ENCODE measurements at regions not wholly inside any gene's neighbourhood (a gene's known extent, or its start where the extent isn't known, plus 50 kb on each side); places are given as distances from the start of the nearest gene placed in this dataset.

DNA sequence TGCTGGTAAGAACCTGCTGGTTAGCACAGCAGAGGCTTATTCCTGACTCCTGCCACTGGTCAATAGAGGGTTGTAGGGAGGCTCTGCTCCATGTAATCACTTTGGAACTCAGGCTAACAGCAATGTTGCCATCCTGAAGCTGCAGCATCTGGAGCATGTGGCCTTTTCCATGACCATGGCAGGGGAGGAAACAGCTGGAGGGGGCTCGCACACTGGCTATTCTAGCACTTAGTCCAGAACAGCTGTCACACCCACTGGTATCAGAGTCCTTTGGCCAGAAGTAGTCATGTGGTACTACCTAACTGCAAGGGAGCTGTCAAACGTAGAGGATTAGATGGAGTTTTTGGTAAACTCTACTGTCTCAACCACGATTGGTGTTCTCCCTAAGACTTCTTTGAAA, 450.0 kb downstream of the RPS24 start:
- Mint-ChIP-seq H3K9me3 (ENCODE audit: low read depth) (no peaks in the 10 kb centered on the region), H3K36me3 (ENCODE audit: low read depth) (no peaks in the 10 kb centered on the region), H3K4me1 (no peaks in the 10 kb centered on the region), H3K4me3 (no peak overlapping the region), H3K27me3 (peaks cover 15% of the 10 kb centered on the region), H3K27ac (no peak overlapping the region)
- intact Hi-C loops (cut with DNase I, micrococcal nuclease) = no loop called here
- no peak for DNase-seq
- CTCF ChIA-PET = no interaction called here
- ATAC-seq = no peak
- POLR2A ChIA-PET = no interaction called here

DNA sequence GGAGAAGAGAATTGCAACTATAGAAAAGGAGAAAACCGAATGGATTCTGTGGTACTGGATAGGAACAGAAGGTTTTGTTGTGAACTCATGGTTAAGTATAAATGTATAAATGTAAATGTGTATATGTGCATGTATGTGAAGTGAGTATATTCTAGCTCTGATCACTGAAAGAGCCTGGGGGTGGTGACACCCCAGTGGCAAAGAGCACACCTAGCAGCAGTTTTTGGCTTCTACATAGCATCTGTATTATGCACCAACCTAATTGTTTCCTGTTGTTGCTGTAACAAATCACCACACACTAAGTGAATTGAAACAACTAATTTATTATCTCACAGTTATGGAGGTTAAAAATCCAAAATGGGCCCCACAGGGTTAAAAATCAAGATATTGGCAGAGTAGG, 455.4 kb downstream of the RPS24 start:
- H3K4me1 Mint-ChIP-seq = no peaks in the 10 kb centered on the region
- peaks cover 26% of the 10 kb centered on the region for H3K27me3 Mint-ChIP-seq
- no peak overlapping the region for H3K4me3 Mint-ChIP-seq
- ChIA-PET POLR2A (no interaction called here), CTCF (no interaction called here)
- intact Hi-C loops (cut with DNase I, micrococcal nuclease) = no loop called here
- no peak for ATAC-seq
- peaks cover 23% of the 10 kb centered on the region for H3K9me3 Mint-ChIP-seq (ENCODE audit: low read depth)
- H3K36me3 Mint-ChIP-seq (ENCODE audit: low read depth) = peaks cover 4% of the 10 kb centered on the region
- no peak for DNase-seq
- no peak overlapping the region for H3K27ac Mint-ChIP-seq

DNA sequence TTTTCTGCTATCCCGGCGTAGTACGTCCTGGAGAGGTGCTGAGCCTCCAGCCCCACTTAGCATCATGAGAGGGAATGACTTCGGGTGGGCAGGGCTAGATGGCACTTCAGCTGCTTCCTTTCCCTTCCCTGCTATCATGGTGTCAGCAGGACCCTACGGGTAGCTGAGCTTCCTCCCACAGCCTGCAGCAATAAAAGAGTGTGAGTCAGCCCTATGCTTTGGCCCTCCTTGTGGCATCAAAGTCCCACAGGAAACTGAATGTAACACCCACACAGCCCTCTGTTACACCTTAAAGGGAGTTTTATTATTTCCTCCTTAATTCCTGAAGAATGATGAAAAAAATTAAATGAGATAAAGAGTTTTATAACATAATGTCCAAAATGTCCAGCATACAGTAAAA, 458.1 kb downstream of the RPS24 start:
- no peak overlapping the region for H3K4me3 Mint-ChIP-seq
- POLR2A ChIA-PET = no interaction called here
- CTCF ChIA-PET = no interaction called here
- H3K27ac Mint-ChIP-seq = no peak overlapping the region
- H3K4me1 Mint-ChIP-seq = no peaks in the 10 kb centered on the region
- peaks cover 23% of the 10 kb centered on the region for H3K9me3 Mint-ChIP-seq (ENCODE audit: low read depth)
- peaks cover 4% of the 10 kb centered on the region for H3K36me3 Mint-ChIP-seq (ENCODE audit: low read depth)
- peaks cover 26% of the 10 kb centered on the region for H3K27me3 Mint-ChIP-seq
- intact Hi-C loops (cut with DNase I, micrococcal nuclease) = no loop called here
- DNase-seq = no peak
- ATAC-seq = no peak

DNA sequence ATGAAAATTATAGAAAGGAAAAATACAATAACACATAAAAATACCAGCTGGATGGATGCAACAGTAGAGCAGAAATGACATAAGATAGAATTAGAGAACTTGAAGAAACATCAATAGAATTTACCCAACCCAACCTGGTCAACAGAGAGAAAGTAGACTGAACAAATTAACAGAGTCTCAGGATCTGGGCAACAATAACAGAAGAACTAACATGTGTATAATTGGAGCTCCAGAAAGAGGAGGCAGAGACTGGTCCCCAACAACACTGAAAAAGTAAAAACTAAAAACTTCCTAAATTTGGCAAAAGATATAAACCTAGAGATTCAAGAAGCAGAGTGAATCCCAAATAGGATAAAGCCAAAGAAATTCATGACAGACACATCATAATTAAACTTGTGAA, 458.8 kb downstream of the RPS24 start:
- ChIA-PET POLR2A (no interaction called here), CTCF (no interaction called here)
- no peak for DNase-seq
- intact Hi-C loops (cut with DNase I, micrococcal nuclease) = no loop called here
- H3K4me1 Mint-ChIP-seq = no peaks in the 10 kb centered on the region
- no peak overlapping the region for H3K4me3 Mint-ChIP-seq
- H3K27ac Mint-ChIP-seq = no peak overlapping the region
- H3K36me3 Mint-ChIP-seq (ENCODE audit: low read depth) = peaks cover 4% of the 10 kb centered on the region
- H3K9me3 Mint-ChIP-seq (ENCODE audit: low read depth) = peaks cover 23% of the 10 kb centered on the region
- H3K27me3 Mint-ChIP-seq = peaks cover 23% of the 10 kb centered on the region
- no peak for ATAC-seq

DNA sequence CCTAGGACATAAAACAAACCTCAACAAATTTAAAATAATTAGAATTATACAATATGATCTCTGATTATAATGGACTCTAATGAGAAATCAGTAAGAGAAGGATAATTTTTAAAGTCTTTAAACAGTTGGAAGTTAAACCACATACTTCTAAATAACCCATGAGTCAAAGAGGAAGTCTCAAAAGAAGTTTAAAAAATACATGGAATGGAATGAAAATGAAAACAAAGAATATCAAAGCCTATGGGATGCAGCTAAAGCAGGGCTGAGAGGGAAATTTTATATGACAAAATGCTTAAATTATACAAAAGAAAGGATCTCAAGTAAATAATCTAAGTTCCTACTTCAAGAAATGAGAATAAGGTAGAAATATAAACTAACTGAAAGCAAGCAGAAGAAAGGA, 460.5 kb downstream of the RPS24 start:
- DNase-seq (no peak), ATAC-seq (no peak)
- Mint-ChIP-seq H3K4me3 (no peak overlapping the region), H3K27me3 (peaks cover 21% of the 10 kb centered on the region), H3K9me3 (ENCODE audit: low read depth) (peaks cover 23% of the 10 kb centered on the region), H3K36me3 (ENCODE audit: low read depth) (peaks cover 4% of the 10 kb centered on the region), H3K27ac (no peak overlapping the region), H3K4me1 (no peaks in the 10 kb centered on the region)
- intact Hi-C loops (cut with DNase I, micrococcal nuclease) = no loop called here
- CTCF ChIA-PET = no interaction called here
- POLR2A ChIA-PET = no interaction called here

DNA sequence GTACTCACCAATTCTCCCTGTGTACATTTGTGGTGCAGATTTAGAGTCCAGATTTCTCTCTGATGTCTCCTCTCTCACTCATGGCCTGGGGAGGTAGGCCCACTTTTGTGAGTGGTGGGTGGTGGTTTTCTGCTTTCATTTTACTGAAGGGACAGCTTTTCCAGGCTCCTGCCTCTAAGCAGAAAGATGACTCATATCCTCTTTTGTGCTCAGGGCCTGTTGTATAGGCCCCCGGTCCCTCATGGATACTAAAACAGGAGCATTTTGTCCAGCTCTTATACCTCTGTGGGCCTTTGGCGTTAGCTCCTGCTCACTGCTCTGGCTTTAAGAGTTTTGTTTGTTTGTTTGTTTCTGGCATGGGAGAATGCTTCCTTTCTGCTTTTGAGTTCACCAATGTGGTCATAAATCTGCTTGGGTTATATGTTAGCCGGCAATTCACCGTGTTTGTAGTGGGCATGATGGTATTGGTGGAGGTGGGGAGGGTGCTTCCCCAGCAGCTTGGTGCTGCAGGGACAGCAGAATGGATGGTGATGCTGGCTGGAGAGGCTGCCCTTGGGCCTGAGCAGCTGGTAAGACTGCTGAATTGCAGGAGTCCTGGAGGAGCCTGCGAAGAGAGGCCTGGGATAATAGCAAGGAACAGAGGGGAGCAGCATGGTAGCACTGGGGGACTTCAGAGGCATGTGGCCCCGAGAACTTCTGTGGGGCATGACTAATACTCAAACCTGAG, 468.7 kb downstream of the RPS24 start:
- Mint-ChIP-seq H3K36me3 (ENCODE audit: low read depth) (no peaks in the 10 kb centered on the region), H3K9me3 (ENCODE audit: low read depth) (no peaks in the 10 kb centered on the region), H3K4me1 (peaks cover 2% of the 10 kb centered on the region), H3K4me3 (no peak overlapping the region), H3K27ac (no peak overlapping the region), H3K27me3 (peaks cover 9% of the 10 kb centered on the region)
- intact Hi-C loops (cut with DNase I, micrococcal nuclease) = no loop called here
- no peak for DNase-seq
- ChIA-PET CTCF (interaction anchor here (0.7 to 1.0 kb wide), 2 partner anchors 50 to 157 kb away, joined by 3 to 4 read pairs; no protein-coding TSS in a partner anchor), POLR2A (interaction anchor here (0.7 kb wide), 1 partner anchor 635 kb away, joined by 4 read pairs; no protein-coding TSS in a partner anchor)
- ATAC-seq = peak; percentile 34

DNA sequence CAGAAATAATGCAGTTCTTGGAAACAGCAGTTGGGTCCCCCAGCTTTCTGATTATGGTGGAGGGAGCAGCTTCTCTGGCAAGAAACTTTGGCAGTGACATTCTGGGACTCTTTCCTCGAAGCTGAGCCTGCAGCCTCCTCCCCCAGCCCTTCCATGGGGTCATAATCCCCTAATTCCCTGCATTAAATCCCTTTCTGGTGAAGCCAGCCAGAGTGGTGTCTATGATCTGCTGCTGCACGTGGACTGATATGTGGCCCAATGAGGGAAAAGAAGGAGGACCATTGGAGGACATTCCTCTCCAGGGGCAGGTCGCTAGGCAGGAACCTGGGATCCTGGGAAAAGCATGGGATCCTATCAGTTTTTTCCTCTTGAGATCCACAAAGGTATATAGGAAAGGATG, 470.5 kb downstream of the RPS24 start:
- Mint-ChIP-seq H3K36me3 (ENCODE audit: low read depth) (no peaks in the 10 kb centered on the region), H3K27me3 (peaks cover 10% of the 10 kb centered on the region), H3K27ac (no peak overlapping the region), H3K9me3 (ENCODE audit: low read depth) (no peaks in the 10 kb centered on the region), H3K4me3 (no peak overlapping the region), H3K4me1 (peaks cover 2% of the 10 kb centered on the region)
- ATAC-seq (no peak), DNase-seq (no peak)
- CTCF ChIA-PET = no interaction called here
- POLR2A ChIA-PET = no interaction called here
- intact Hi-C loops (cut with DNase I, micrococcal nuclease) = no loop called here

DNA sequence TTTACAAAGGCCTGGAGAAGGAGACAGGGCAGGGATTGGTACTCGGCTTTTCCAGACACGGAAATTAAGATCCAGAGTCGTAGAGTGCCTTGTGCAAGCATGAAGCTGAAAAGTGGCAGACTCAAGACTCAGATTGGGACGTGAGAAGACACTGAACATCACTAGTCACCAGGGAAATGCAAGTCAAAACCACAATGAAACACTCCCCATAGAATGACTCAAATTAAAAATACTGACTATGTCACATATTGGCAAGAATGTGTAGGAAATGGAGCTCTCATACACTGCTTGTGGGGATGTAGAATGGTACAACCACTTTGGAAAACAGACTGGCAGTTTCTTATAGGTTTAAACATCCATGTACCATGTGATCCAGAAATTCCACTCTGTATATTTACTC, 472.0 kb downstream of the RPS24 start:
- Mint-ChIP-seq H3K4me3 (no peak overlapping the region), H3K4me1 (peaks cover 2% of the 10 kb centered on the region), H3K27ac (no peak overlapping the region), H3K36me3 (ENCODE audit: low read depth) (no peaks in the 10 kb centered on the region), H3K27me3 (peaks cover 6% of the 10 kb centered on the region), H3K9me3 (ENCODE audit: low read depth) (no peaks in the 10 kb centered on the region)
- DNase-seq (no peak), ATAC-seq (peak; percentile 92)
- intact Hi-C loops (cut with DNase I, micrococcal nuclease) = no loop called here
- CTCF ChIA-PET = interaction anchor here (0.6 to 1.2 kb wide), 3 partner anchors 9 to 218 kb away, joined by 3 to 4 read pairs (median 3); no protein-coding TSS in a partner anchor
- POLR2A ChIA-PET = no interaction called here

DNA sequence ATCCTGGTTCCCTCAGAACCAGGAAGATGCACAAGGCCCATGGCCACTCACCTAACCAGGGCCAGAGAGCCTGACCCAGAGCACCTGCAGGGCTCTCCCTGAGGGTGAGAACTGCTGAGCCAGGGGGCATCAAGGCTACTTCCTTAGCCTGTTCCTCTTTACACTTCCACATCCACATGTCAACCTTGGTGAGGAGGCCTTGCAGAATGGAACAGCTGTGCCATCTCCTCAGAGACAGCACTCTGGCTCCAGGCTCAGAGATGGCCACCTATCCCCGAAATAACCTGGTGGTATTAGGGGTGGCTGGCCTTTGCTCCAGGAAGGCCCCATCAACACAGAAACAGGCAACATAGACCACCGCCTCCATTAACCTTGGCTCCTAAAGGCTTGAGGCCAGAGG, 473.0 kb downstream of the RPS24 start:
- H3K9me3 Mint-ChIP-seq (ENCODE audit: low read depth) = no peaks in the 10 kb centered on the region
- H3K4me1 Mint-ChIP-seq = peaks cover 2% of the 10 kb centered on the region
- no peaks in the 10 kb centered on the region for H3K36me3 Mint-ChIP-seq (ENCODE audit: low read depth)
- peaks cover 5% of the 10 kb centered on the region for H3K27me3 Mint-ChIP-seq
- ATAC-seq (no peak), DNase-seq (no peak)
- CTCF ChIA-PET = interaction anchor here (0.6 kb wide), 1 partner anchor 217 kb away, joined by 3 read pairs; no protein-coding TSS in a partner anchor
- intact Hi-C loops (cut with DNase I, micrococcal nuclease) = no loop called here
- POLR2A ChIA-PET = no interaction called here
- H3K4me3 Mint-ChIP-seq = no peak overlapping the region
- H3K27ac Mint-ChIP-seq = no peak overlapping the region

DNA sequence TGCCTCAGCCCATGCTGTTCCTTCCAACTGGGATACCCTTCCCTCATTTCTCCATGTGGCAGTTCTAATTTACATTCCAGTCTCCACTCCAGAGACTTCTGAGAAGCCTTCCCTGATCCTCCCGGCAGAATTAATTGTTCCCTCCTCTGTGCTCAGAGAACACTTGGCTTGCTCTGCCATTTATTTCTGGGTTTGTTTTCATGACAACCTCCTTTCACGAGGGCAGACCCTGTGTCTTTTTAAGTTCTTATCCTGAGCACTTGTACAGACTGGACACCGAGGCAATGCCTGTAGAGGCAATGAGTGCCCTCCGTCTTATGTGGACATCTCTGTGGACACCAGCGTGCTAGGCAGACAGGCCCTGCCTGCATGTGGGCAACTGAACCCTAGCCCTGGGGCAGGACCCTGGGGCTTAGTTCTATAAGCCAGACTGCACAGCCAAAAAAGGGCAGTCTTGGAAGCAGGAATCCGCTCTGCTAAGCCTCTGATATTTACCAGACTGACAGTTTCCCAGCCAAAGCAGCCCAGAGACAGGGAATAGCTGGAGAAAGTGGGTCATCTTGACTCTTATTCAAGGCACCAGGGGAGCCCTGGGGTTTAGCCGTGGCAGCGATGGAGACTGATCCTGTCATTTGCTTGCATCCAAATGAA, 474.0 kb downstream of the RPS24 start:
- intact Hi-C loops (cut with DNase I, micrococcal nuclease) = no loop called here
- H3K36me3 Mint-ChIP-seq (ENCODE audit: low read depth) = no peaks in the 10 kb centered on the region
- H3K27ac Mint-ChIP-seq = no peak overlapping the region
- ChIA-PET CTCF (interaction anchor here (0.7 kb wide), 1 partner anchor 204 kb away, joined by 3 read pairs; no protein-coding TSS in a partner anchor), POLR2A (no interaction called here)
- DNase-seq (no peak), ATAC-seq (no peak)
- H3K4me3 Mint-ChIP-seq = no peak overlapping the region
- H3K27me3 Mint-ChIP-seq = peaks cover 5% of the 10 kb centered on the region
- no peaks in the 10 kb centered on the region for H3K9me3 Mint-ChIP-seq (ENCODE audit: low read depth)
- peaks cover 2% of the 10 kb centered on the region for H3K4me1 Mint-ChIP-seq

DNA sequence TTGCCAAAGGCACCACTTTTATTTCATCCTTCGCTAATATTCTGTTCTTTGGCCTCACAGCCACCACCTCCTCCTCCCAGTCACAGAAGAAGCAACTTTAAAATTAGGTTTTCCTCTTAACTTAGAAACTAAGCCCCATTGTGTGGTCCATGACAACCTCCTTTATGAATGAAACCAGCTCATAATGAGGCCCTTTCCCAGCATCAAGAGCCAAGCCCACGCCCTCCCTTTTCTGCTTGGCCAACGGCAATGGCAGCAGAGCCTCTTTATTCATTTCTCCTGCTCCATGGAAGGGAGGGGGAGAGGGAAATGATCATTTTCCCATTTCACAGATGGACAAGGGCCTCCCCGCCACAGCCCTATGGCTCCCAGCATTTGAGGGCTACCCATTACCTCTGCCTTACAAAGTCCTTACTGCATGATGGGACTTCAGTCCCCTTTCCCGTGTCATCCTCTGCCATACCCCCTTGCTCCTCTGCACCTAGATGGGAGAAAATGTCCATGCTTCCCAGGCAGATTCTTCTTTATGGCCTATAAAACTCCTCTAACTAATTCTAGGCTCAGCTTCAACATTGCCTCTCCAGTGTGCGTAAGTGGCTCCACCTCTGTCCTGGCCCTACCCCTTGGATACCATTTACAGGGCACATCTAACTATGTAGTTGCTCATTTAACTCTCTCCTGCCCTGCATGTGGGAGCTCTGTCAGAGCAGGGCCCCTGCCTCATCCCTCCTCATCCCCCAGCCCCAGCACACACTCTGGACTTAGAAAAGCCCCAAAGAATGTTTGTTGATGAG, 475.5 kb downstream of the RPS24 start:
- no peak for DNase-seq
- Mint-ChIP-seq H3K27me3 (peaks cover 5% of the 10 kb centered on the region), H3K9me3 (ENCODE audit: low read depth) (no peaks in the 10 kb centered on the region), H3K4me1 (peaks cover 2% of the 10 kb centered on the region), H3K36me3 (ENCODE audit: low read depth) (no peaks in the 10 kb centered on the region), H3K4me3 (no peak overlapping the region), H3K27ac (no peak overlapping the region)
- ATAC-seq = no peak
- ChIA-PET CTCF (no interaction called here), POLR2A (no interaction called here)
- intact Hi-C loops (cut with DNase I, micrococcal nuclease) = no loop called here

Measured in activated CD4-positive, alpha-beta T cell treated with anti-CD3 and anti-CD28 coated beads for 36 hours (primary cell).